Heart right ventricle (tissue), 16 donors: ENCODE measurements at regions not wholly inside any gene's neighbourhood (a gene's known extent, or its start where the extent isn't known, plus 50 kb on each side); places are given as distances from the start of the nearest gene placed in this dataset.

ENCODE experiments used
- ATAC-seq, 8 donors: fragments of 200-7000 bp; cut with Tn5 transposase; one replicate each; pipeline ENCODE4 v1.9.1; 2020; ENCODE audit warnings: mild to moderate bottlenecking in 8 of 8, moderate library complexity in 8 of 8, moderate number of reproducible peaks in 1 of 8
- DNase-seq, 2 donors: peaks; one replicate each; pipeline ENCODE4 v3.0.0-alpha.2; 2020
- H3K27ac ChIP-seq, 10 donors: fragments of 200-600 bp; sonication (generic) in 2 of 10; one replicate each; pipeline versions ENCODE4 v1.5.0 to v1.8.0; 2020 to 2022; ENCODE audit warnings: mild to moderate bottlenecking in 3 of 10
- H3K27me3 ChIP-seq, 7 donors: fragments of 200-600 bp; one replicate each; pipeline ENCODE4 v1.8.0; 2021 to 2022; ENCODE audit warnings: mild to moderate bottlenecking in 2 of 7
- H3K36me3 ChIP-seq, 9 donors: fragments of 200-600 bp; sonication (generic) in 1 of 9; one replicate each; pipeline versions ENCODE4 v1.5.0 to v1.8.0; 2020 to 2022; ENCODE audit warnings: mild to moderate bottlenecking in 2 of 9
- H3K4me1 ChIP-seq, 9 donors: fragments of 200-600 bp; sonication (generic) in 1 of 9; one replicate each; pipeline versions ENCODE4 v1.5.0 to v1.8.0; 2020 to 2022; ENCODE audit warnings: mild to moderate bottlenecking in 4 of 9
- H3K4me3 ChIP-seq, 10 donors: fragments of 200-600 bp; sonication (generic) in 2 of 10; one replicate each; pipeline versions ENCODE4 v1.5.0 to v1.8.0; 2020 to 2022; ENCODE audit warnings: mild to moderate bottlenecking in 7 of 10, moderate library complexity in 2 of 10
- H3K9me3 ChIP-seq, 11 donors: fragments of 200-600 bp in 10 of 11; sonication (generic) in 2 of 11; one replicate each; pipeline versions ENCODE4 v1.5.0 to v1.8.0; 2013 to 2022; ENCODE audit warnings: mild to moderate bottlenecking in 2 of 11, control low read depth in 1 of 11, moderate library complexity in 1 of 11
- WGBS, 2 donors: extraction: QIAGEN DNeasy Blood & Tissue Kit; methylation state at CpG; one replicate each; pipeline ENCODE4 v1.1.7; 2013; ENCODE audit warnings: inconsistent platforms in 1 of 2; 5-methylcytosine and 5-hydroxymethylcytosine counted together
- intact Hi-C, 10 donors: fragments of 100-400 bp; cut with DNase I; formaldehyde crosslinking; loops; one replicate each; pipeline versions ENCODE4 v1.11.1 to v1.14.2; 2022
- TF ChIP-seq, protein P1 (sequence below), 9 donors: fragments of 200-600 bp; sonication (generic) in 2 of 9; IDR thresholded peaks; one replicate each; pipeline versions ENCODE4 v1.5.0 to v1.8.0; 2021 to 2022; ENCODE audit warnings: antibody characterized with exemption in 9 of 9, mild to moderate bottlenecking in 5 of 9, moderate library complexity in 1 of 9
- donor health status: Arrhythmogenic right ventricular cardiomyopathy.
- donor health status: ischemic (EF 13 %, LVEDD 7.1; RV severe dilation, severe dysfunction).
- donor health status: healthy with polysubstance abuse.
- donor health status: DM: no; HTN: yes; CAD: no.
- donor health status: DM: no; HTN: no; CAD: no.
- donor health status: ischemic (EF 25% LVEDD 6.9; RV normal size, moderate dysfunction).
- donor health status: ischemic (EF 25% LVEDD 5.7; RV mildly dilated, moderate dysfunction).
- donor health status: healthy.
- donor health status: DM: yes; HTN: yes; CAD: no.
- donor health status: Ischemic cardiomyopathy.
- donor health status: ischemic (EF 35%, LVEDD 5.7; RV mildly dilated, moderate dysfunction).
- donor health status: nonischemic (EF 11% LVEDD 7.7; RV severe dilation, severe dysfunction).
- donor health status: DM: yes; HTN: yes; CAD: no.
- donor health status: PGD.
- donor health status: ischemic (EF 29% LVEDD 5.4; RV normal size, mild dysfunction).
- donor health status: nonischemic (EF 23%, LVEDD 6.1; RV moderate dilation, normal function).

DNA sequence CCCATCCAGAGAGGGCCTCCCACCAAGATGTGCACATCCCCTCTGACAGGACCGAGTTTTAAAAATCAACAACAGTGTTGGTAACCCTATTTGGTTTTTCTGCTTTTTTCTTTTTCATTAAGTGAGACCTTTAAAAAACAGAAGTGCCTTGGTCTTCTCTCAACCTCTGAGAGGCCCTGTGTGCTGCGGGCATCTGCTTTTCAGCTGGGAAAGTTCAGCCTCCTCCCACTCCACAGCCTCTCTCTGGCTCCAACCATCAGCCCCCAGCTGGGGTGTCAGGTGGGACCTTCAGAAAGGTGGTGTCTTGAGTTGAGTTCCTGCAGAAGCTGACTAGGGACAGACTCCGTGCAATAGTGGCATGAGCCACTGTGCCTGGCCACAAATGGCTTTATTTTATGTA is 64.6 kb upstream of the ZMYND8 start:
- TF ChIP-seq, protein P1, sequence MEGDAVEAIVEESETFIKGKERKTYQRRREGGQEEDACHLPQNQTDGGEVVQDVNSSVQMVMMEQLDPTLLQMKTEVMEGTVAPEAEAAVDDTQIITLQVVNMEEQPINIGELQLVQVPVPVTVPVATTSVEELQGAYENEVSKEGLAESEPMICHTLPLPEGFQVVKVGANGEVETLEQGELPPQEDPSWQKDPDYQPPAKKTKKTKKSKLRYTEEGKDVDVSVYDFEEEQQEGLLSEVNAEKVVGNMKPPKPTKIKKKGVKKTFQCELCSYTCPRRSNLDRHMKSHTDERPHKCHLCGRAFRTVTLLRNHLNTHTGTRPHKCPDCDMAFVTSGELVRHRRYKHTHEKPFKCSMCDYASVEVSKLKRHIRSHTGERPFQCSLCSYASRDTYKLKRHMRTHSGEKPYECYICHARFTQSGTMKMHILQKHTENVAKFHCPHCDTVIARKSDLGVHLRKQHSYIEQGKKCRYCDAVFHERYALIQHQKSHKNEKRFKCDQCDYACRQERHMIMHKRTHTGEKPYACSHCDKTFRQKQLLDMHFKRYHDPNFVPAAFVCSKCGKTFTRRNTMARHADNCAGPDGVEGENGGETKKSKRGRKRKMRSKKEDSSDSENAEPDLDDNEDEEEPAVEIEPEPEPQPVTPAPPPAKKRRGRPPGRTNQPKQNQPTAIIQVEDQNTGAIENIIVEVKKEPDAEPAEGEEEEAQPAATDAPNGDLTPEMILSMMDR (IDR thresholded peaks at IDR 0.05): no peak
- Histone ChIP-seq H3K27me3 (no peaks in the 10 kb centered on the region), H3K4me1 (peaks cover 0 to 26% (median 4%) of the 10 kb centered on the region in 9 donors), H3K9me3 (peaks cover 0 to 3% (median 0%) of the 10 kb centered on the region in 11 donors), H3K36me3 (no peaks in the 10 kb centered on the region), H3K27ac (no peak overlapping the region), H3K4me3 (no peak overlapping the region)
- ATAC-seq: no peak
- WGBS, 2 donors: 88 to 91% methylated on average over 3 of the region's 3 CpGs
- no peak for DNase-seq
- intact Hi-C loops: no loop called here

DNA sequence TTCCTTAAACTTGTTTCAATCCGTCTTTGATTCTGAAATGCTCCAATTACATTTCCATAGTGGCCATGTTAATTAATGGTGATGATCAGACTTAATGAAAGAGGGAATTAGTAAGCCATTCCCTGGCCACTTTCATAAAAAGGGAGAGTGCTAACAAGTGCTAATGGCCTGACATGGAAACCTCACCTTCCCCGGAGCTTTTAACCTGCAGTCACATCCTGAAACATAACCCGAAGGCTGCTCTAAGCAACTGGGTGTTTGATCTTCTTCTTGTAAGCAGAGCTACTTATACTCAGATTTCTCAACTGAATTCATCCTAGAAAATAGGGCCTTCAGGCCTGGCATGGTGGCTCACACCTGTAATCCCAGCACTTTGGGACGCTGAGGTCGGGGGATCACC is 67.1 kb upstream of the ZMYND8 start:
- Histone ChIP-seq H3K9me3 (peaks cover 0 to 28% (median 19%) of the 10 kb centered on the region in 11 donors), H3K4me3 (no peak overlapping the region), H3K27ac (no peak overlapping the region), H3K27me3 (no peaks in the 10 kb centered on the region), H3K36me3 (no peaks in the 10 kb centered on the region), H3K4me1 (peaks cover 0 to 2% (median 0%) of the 10 kb centered on the region in 9 donors)
- intact Hi-C loops: no loop called here
- WGBS, 2 donors: 89% methylated on average over 5 of the region's 5 CpGs
- DNase-seq: no peak
- TF ChIP-seq, protein P1 (IDR thresholded peaks at IDR 0.05): no peak
- ATAC-seq: no peak

DNA sequence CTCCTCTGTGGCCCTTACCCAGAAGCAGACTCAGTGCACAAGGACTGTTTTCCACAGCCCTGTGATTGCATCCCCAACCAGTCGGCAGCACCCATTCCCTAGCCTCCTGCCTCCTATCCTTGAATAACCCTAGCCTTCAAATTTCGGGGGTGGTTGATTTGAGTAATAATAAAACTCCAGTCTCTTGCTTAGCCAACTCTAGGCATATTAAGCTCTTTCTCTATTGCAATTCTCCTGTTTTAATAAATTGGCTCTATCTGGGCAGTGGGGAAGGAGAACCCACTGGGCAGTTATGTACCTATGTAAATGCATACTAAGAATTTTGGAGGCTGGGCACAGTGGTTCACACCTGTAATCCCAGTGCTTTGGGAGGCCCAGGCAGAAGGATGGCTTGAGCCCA is 70.6 kb upstream of the ZMYND8 start:
- Histone ChIP-seq H3K4me1 (no peaks in the 10 kb centered on the region), H3K27me3 (no peaks in the 10 kb centered on the region), H3K36me3 (no peaks in the 10 kb centered on the region), H3K4me3 (no peak overlapping the region), H3K27ac (no peak overlapping the region), H3K9me3 (peaks cover 0 to 28% (median 19%) of the 10 kb centered on the region in 11 donors)
- 98 to 99% methylated on average over 2 of the region's 2 CpGs for WGBS, 2 donors
- intact Hi-C loops: no loop called here
- no peak for DNase-seq
- no peak for ATAC-seq
- TF ChIP-seq, protein P1 (IDR thresholded peaks at IDR 0.05): no peak

DNA sequence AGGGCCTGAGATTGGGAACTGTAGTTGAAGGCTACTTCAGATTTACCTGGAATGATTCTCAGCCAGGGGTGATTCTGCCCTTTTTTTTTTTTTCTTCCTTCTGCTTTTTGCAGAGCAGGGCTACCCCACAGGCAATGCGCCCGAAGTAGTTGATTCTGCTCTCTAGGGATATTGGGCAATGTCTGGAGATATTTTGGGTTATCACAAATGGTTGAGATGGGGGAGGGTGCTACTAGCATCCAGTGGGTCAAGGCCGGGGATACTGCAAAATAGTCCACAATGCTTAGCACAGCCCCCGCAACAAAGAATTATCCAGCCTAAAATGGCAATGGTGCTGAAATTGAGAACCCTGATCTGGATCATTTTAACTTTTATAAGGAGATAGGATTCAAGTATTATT is 71.2 kb upstream of the ZMYND8 start:
- no peak for ATAC-seq

More for the DNA sequence above, 71.2 kb upstream of the ZMYND8 start:
- Histone ChIP-seq H3K27me3 (no peaks in the 10 kb centered on the region), H3K27ac (no peak overlapping the region), H3K4me3 (no peak overlapping the region), H3K9me3 (peaks cover 0 to 28% (median 19%) of the 10 kb centered on the region in 11 donors), H3K4me1 (no peaks in the 10 kb centered on the region), H3K36me3 (no peaks in the 10 kb centered on the region)
- WGBS, 2 donors: 90% methylated on average over 4 of the region's 4 CpGs
- TF ChIP-seq, protein P1 (IDR thresholded peaks at IDR 0.05): no peak
- intact Hi-C loops: no loop called here
- no peak for DNase-seq
